Epithelial cell of proximal tubule (primary cell): ENCODE measurements at regions not wholly inside any gene's neighbourhood (a gene's known extent, or its start where the extent isn't known, plus 50 kb on each side); places are given as distances from the start of the nearest gene placed in this dataset.

Source experiments
- DNase-seq: peaks from one replicate; pipeline ENCODE4 v3.0.0-alpha.2; 2011; ENCODE audit warnings: low read depth
- H3K4me3 ChIP-seq: 2 replicates; pipeline ENCODE4 v1.5.1; 2011; ENCODE audit warnings: low read depth, mild to moderate bottlenecking, low read length
- CTCF ChIP-seq: conservative IDR thresholded peaks from 2 replicates; pipeline ENCODE4 v1.5.1; 2012; ENCODE audit warnings: low read depth, mild to moderate bottlenecking, low read length

GRCh38 chr9:96073531-96074480 is 198.3 kb downstream of the ERCC6L2 start:
- no peak overlapping the region for H3K4me3 ChIP-seq
- no peak for TF ChIP-seq CTCF
- no peak for DNase-seq

GRCh38 chr9:96072930-96073329 is 197.4 kb downstream of the ERCC6L2 start:
- H3K4me3 ChIP-seq: no peak overlapping the region
- TF ChIP-seq CTCF: no peak
- no peak for DNase-seq

GRCh38 chr9:96071815-96072124 is 196.3 kb downstream of the ERCC6L2 start:
- TF ChIP-seq CTCF: no peak
- no peak overlapping the region for H3K4me3 ChIP-seq
- DNase-seq: no peak

GRCh38 chr9:96071076-96071814 is 195.8 kb downstream of the ERCC6L2 start:
- no peak overlapping the region for H3K4me3 ChIP-seq
- no peak for DNase-seq
- peak; percentile 63 for TF ChIP-seq CTCF

- DNase-seq: no peak
- no peak for TF ChIP-seq CTCF
- H3K4me3 ChIP-seq: no peak overlapping the region
Measured at GRCh38 chr9:96069629-96070220, 194.2 kb downstream of the ERCC6L2 start.

- no peak overlapping the region for H3K4me3 ChIP-seq
- no peak for DNase-seq
- no peak for TF ChIP-seq CTCF
Measured at GRCh38 chr9:96068511-96068910, 193.0 kb downstream of the ERCC6L2 start.
